ENCODE measurements at regions not wholly inside any gene's neighbourhood (a gene's known extent, or its start where the extent isn't known, plus 50 kb on each side); places are given as distances from the start of the nearest gene placed in this dataset.

GRCh38 chr4:52408471-52408870, 250.6 kb downstream of the USP46 start:
- TF ChIP-seq CTCF (IDR thresholded peaks at IDR 0.05) (no peak), POLR2A (IDR thresholded peaks at IDR 0.05) (no peak)

Measured in esophagus squamous epithelium (tissue), 4 donors.